HEK293 (cell line): ENCODE measurements at regions not wholly inside any gene's neighbourhood (a gene's known extent, or its start where the extent isn't known, plus 50 kb on each side); places are given as distances from the start of the nearest gene placed in this dataset.

Experiments
- HOXC10 ChIP-seq: sonication (generic); formaldehyde crosslinking; IDR thresholded peaks from 2 replicates; pipeline ENCODE4 v1.8.1; 2023; ENCODE audit warnings: mild to moderate bottlenecking, missing genetic modification reagents
- KLF10 ChIP-seq: fragments of 450-650 bp; IDR thresholded peaks from 2 replicates; pipeline ENCODE4 v1.5.1; 2018; ENCODE audit warnings: missing biosample characterization, mild to moderate bottlenecking, missing genetic modification characterization
- ZBTB21 ChIP-seq: fragments of 450-650 bp; formaldehyde crosslinking; IDR thresholded peaks from 2 replicates; pipeline ENCODE4 v1.5.1; 2017; ENCODE audit warnings: missing biosample characterization, missing genetic modification characterization
- ZEB2 ChIP-seq: fragments of 450-650 bp; formaldehyde crosslinking; IDR thresholded peaks from 2 replicates; pipeline ENCODE4 v1.5.1; 2016; ENCODE audit warnings: missing biosample characterization, missing genetic modification characterization
- ZNF214 ChIP-seq: fragments of 450-650 bp; formaldehyde crosslinking; IDR thresholded peaks from 2 replicates; pipeline ENCODE4 v1.5.1; 2017; ENCODE audit warnings: missing biosample characterization, mild to moderate bottlenecking, missing genetic modification characterization, borderline replicate concordance
- ZNF239 ChIP-seq: fragments of 450-650 bp; formaldehyde crosslinking; IDR thresholded peaks from 2 replicates; pipeline ENCODE4 v1.5.1; 2016; ENCODE audit warnings: missing biosample characterization, missing genetic modification characterization
- ZNF280D ChIP-seq: fragments of 450-650 bp; formaldehyde crosslinking; IDR thresholded peaks from 2 replicates; pipeline ENCODE4 v1.5.1; 2016; ENCODE audit warnings: missing biosample characterization, missing genetic modification characterization
- ZNF335 ChIP-seq: fragments of 450-650 bp; formaldehyde crosslinking; conservative IDR thresholded peaks from 2 replicates; pipeline ENCODE4 v1.5.1; 2016; ENCODE audit warnings: missing biosample characterization, missing genetic modification characterization
- ZNF473 ChIP-seq: fragments of 450-650 bp; formaldehyde crosslinking; IDR thresholded peaks from 2 replicates; pipeline ENCODE4 v1.5.1; 2017; ENCODE audit warnings: missing biosample characterization, missing genetic modification characterization
- ZNF513 ChIP-seq: fragments of 450-650 bp; IDR thresholded peaks from 2 replicates; pipeline ENCODE4 v1.5.1; 2018; ENCODE audit warnings: missing biosample characterization, missing genetic modification characterization
- ZNF560 ChIP-seq: fragments of 450-650 bp; formaldehyde crosslinking; IDR thresholded peaks from 2 replicates; pipeline ENCODE4 v1.5.1; 2017; ENCODE audit warnings: missing biosample characterization, missing genetic modification characterization, borderline replicate concordance
- ZNF623 ChIP-seq: fragments of 450-650 bp; formaldehyde crosslinking; IDR thresholded peaks from 2 replicates; pipeline ENCODE4 v1.5.1; 2016; ENCODE audit warnings: missing biosample characterization, missing genetic modification characterization
- ZNF629 ChIP-seq: fragments of 450-650 bp; formaldehyde crosslinking; IDR thresholded peaks from 2 replicates; pipeline ENCODE4 v1.5.1; 2017; ENCODE audit warnings: missing biosample characterization, missing genetic modification characterization
- ZNF670 ChIP-seq: fragments of 450-650 bp; formaldehyde crosslinking; IDR thresholded peaks from 2 replicates; pipeline ENCODE4 v1.5.1; 2016; ENCODE audit warnings: missing biosample characterization, missing genetic modification characterization, low read depth
- ZNF701 ChIP-seq: fragments of 450-650 bp; formaldehyde crosslinking; IDR thresholded peaks from 2 replicates; pipeline ENCODE4 v1.5.1; 2016; ENCODE audit warnings: missing biosample characterization, missing genetic modification characterization
- ZNF707 ChIP-seq: fragments of 450-650 bp; formaldehyde crosslinking; IDR thresholded peaks from 2 replicates; pipeline ENCODE4 v1.5.1; 2016; ENCODE audit warnings: missing biosample characterization, missing genetic modification characterization
- ZNF747 ChIP-seq: fragments of 450-650 bp; formaldehyde crosslinking; IDR thresholded peaks from 2 replicates; pipeline ENCODE4 v1.5.1; 2016; ENCODE audit warnings: missing biosample characterization, missing genetic modification characterization
- ZNF791 ChIP-seq: fragments of 450-650 bp; formaldehyde crosslinking; IDR thresholded peaks from 2 replicates; pipeline ENCODE4 v1.5.1; 2016; ENCODE audit warnings: missing biosample characterization, missing genetic modification characterization
- ZNF792 ChIP-seq: fragments of 450-650 bp; formaldehyde crosslinking; IDR thresholded peaks from 2 replicates; pipeline ENCODE4 v1.5.1; 2016; ENCODE audit warnings: missing biosample characterization, missing genetic modification characterization
- TF ChIP-seq, protein P1 (sequence below): fragments of 450-650 bp; formaldehyde crosslinking; IDR thresholded peaks from 2 replicates; pipeline ENCODE4 v1.5.1; 2016; ENCODE audit warnings: missing biosample characterization, missing genetic modification characterization
- TF ChIP-seq, protein P2 (sequence below): fragments of 450-650 bp; formaldehyde crosslinking; IDR thresholded peaks from 2 replicates; pipeline ENCODE4 v1.5.1; 2016; ENCODE audit warnings: missing biosample characterization, missing genetic modification characterization
- TF ChIP-seq, protein P3 (sequence below): fragments of 450-650 bp; formaldehyde crosslinking; IDR thresholded peaks from 2 replicates; pipeline ENCODE4 v1.5.1; 2016; ENCODE audit warnings: missing biosample characterization, missing genetic modification characterization
- TF ChIP-seq, protein P4 (sequence below): fragments of 450-650 bp; formaldehyde crosslinking; conservative IDR thresholded peaks from 2 replicates; pipeline ENCODE4 v1.5.1; 2016; ENCODE audit warnings: low read depth, missing biosample characterization, missing genetic modification characterization
- TF ChIP-seq, protein P5 (sequence below): fragments of 450-650 bp; formaldehyde crosslinking; IDR thresholded peaks from 2 replicates; pipeline ENCODE4 v1.5.0; 2017; ENCODE audit warnings: missing biosample characterization, missing genetic modification characterization, borderline replicate concordance

DNA sequence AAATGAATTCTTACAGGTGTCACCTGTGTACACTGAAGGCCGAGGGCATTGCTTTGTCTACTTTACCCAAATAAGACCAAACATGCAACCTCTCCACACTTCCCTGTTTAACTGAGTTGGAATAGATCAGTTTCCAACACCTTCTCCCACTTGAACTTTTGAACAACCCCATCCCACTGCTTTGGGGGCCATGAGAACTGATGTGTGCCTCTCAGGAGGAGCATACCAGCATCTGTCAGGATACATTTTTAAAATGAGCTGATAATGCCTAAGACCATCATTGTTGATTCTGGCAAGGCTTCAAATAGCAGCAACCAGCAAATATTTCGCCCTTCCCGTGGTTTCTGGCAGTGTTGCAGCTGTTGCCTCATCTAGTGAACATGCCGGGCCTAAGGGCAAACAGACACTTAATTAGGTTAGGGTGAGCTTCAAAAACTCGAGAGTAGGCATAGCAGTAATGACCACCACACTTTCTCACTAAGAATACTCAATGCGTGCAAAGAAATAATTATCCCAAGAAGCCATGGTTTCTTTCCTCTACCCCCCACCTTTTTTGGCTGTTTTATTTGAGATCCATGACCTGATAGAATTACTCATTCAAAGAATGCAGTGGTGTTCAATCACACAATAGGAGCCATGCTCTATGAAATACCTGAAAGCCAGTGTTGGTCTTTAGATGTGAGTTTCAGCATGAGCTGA is 63.7 kb downstream of the MAP10 start (continued):
- TF ChIP-seq, protein P1, sequence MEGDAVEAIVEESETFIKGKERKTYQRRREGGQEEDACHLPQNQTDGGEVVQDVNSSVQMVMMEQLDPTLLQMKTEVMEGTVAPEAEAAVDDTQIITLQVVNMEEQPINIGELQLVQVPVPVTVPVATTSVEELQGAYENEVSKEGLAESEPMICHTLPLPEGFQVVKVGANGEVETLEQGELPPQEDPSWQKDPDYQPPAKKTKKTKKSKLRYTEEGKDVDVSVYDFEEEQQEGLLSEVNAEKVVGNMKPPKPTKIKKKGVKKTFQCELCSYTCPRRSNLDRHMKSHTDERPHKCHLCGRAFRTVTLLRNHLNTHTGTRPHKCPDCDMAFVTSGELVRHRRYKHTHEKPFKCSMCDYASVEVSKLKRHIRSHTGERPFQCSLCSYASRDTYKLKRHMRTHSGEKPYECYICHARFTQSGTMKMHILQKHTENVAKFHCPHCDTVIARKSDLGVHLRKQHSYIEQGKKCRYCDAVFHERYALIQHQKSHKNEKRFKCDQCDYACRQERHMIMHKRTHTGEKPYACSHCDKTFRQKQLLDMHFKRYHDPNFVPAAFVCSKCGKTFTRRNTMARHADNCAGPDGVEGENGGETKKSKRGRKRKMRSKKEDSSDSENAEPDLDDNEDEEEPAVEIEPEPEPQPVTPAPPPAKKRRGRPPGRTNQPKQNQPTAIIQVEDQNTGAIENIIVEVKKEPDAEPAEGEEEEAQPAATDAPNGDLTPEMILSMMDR (tag by site-specific recombination), result no peak; the same call in 1 of the 2 replicates
- TF ChIP-seq, protein P2, sequence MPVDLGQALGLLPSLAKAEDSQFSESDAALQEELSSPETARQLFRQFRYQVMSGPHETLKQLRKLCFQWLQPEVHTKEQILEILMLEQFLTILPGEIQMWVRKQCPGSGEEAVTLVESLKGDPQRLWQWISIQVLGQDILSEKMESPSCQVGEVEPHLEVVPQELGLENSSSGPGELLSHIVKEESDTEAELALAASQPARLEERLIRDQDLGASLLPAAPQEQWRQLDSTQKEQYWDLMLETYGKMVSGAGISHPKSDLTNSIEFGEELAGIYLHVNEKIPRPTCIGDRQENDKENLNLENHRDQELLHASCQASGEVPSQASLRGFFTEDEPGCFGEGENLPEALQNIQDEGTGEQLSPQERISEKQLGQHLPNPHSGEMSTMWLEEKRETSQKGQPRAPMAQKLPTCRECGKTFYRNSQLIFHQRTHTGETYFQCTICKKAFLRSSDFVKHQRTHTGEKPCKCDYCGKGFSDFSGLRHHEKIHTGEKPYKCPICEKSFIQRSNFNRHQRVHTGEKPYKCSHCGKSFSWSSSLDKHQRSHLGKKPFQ (tag by site-specific recombination), result peak; percentile 73
- TF ChIP-seq ZNF513 (tag by site-specific recombination) (peak; percentile 32; the same call in 1 of the 2 replicates), ZNF670 (tag by site-specific recombination) (no peak), HOXC10 (CRISPR knock-in tag) (no peak), ZNF335 (peak; percentile 53), ZNF473 (no peak), ZNF629 (peak; percentile 89), ZBTB21 (peak; percentile 85), ZNF214 (no peak), ZNF280D (tag by site-specific recombination) (peak; percentile 56; the same call in 1 of the 2 replicates), ZNF560 (no peak), ZNF701 (tag by site-specific recombination) (no peak), ZEB2 (tag by site-specific recombination) (peak; percentile 93), ZNF791 (no peak), ZNF792 (no peak), ZNF623 (tag by site-specific recombination) (no peak), ZNF707 (tag by site-specific recombination) (no peak), ZNF239 (tag by site-specific recombination) (peak; percentile 51; the same call in 1 of the 2 replicates), ZNF747 (no peak), KLF10 (tag by site-specific recombination) (peak; percentile 72; the same call in 1 of the 2 replicates)
- TF ChIP-seq, protein P3, sequence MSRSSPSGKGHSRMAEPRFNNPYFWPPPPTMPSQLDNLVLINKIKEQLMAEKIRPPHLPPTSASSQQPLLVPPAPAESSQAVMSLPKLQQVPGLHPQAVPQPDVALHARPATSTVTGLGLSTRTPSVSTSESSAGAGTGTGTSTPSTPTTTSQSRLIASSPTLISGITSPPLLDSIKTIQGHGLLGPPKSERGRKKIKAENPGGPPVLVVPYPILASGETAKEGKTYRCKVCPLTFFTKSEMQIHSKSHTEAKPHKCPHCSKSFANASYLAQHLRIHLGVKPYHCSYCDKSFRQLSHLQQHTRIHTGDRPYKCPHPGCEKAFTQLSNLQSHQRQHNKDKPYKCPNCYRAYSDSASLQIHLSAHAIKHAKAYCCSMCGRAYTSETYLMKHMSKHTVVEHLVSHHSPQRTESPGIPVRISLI (tag by site-specific recombination), result peak; percentile 95
- TF ChIP-seq, protein P4, sequence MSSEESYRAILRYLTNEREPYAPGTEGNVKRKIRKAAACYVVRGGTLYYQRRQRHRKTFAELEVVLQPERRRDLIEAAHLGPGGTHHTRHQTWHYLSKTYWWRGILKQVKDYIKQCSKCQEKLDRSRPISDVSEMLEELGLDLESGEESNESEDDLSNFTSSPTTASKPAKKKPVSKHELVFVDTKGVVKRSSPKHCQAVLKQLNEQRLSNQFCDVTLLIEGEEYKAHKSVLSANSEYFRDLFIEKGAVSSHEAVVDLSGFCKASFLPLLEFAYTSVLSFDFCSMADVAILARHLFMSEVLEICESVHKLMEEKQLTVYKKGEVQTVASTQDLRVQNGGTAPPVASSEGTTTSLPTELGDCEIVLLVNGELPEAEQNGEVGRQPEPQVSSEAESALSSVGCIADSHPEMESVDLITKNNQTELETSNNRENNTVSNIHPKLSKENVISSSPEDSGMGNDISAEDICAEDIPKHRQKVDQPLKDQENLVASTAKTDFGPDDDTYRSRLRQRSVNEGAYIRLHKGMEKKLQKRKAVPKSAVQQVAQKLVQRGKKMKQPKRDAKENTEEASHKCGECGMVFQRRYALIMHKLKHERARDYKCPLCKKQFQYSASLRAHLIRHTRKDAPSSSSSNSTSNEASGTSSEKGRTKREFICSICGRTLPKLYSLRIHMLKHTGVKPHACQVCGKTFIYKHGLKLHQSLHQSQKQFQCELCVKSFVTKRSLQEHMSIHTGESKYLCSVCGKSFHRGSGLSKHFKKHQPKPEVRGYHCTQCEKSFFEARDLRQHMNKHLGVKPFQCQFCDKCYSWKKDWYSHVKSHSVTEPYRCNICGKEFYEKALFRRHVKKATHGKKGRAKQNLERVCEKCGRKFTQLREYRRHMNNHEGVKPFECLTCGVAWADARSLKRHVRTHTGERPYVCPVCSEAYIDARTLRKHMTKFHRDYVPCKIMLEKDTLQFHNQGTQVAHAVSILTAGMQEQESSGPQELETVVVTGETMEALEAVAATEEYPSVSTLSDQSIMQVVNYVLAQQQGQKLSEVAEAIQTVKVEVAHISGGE (tag by site-specific recombination), result no peak
- TF ChIP-seq, protein P5, sequence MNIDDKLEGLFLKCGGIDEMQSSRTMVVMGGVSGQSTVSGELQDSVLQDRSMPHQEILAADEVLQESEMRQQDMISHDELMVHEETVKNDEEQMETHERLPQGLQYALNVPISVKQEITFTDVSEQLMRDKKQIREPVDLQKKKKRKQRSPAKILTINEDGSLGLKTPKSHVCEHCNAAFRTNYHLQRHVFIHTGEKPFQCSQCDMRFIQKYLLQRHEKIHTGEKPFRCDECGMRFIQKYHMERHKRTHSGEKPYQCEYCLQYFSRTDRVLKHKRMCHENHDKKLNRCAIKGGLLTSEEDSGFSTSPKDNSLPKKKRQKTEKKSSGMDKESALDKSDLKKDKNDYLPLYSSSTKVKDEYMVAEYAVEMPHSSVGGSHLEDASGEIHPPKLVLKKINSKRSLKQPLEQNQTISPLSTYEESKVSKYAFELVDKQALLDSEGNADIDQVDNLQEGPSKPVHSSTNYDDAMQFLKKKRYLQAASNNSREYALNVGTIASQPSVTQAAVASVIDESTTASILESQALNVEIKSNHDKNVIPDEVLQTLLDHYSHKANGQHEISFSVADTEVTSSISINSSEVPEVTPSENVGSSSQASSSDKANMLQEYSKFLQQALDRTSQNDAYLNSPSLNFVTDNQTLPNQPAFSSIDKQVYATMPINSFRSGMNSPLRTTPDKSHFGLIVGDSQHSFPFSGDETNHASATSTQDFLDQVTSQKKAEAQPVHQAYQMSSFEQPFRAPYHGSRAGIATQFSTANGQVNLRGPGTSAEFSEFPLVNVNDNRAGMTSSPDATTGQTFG (tag by site-specific recombination), result no peak
